ENCODE measurements at regions not wholly inside any gene's neighbourhood (a gene's known extent, or its start where the extent isn't known, plus 50 kb on each side); places are given as distances from the start of the nearest gene placed in this dataset.

- DNase-seq, result no peak
These were observed 95.8 kb downstream of the PERP start for GRCh38 chr6:138011413-138011812.

- DNase-seq, result no peak
These were observed 94.5 kb downstream of the PERP start for GRCh38 chr6:138012682-138013081.

- no peak for DNase-seq
These were observed 93.3 kb downstream of the PERP start for GRCh38 chr6:138013959-138014358.

GRCh38 chr6:138017166-138017757, 90.0 kb downstream of the PERP start:
- DNase-seq, result no peak

GRCh38 chr6:138018297-138018696, 88.9 kb downstream of the PERP start:
- DNase-seq, result no peak

GRCh38 chr6:138025528-138025978, 81.7 kb downstream of the PERP start:
- DNase-seq, result no peak

- DNase-seq, result no peak
These were observed 80.9 kb downstream of the PERP start for GRCh38 chr6:138026342-138026741.

- no peak for DNase-seq
These were observed 78.3 kb downstream of the PERP start for GRCh38 chr6:138028893-138029292.

GRCh38 chr6:138030872-138031271, 76.3 kb downstream of the PERP start:
- no peak for DNase-seq

- no peak for DNase-seq
These were observed 75.8 kb downstream of the PERP start for GRCh38 chr6:138031417-138031816.

GRCh38 chr6:138031850-138032249, 75.4 kb downstream of the PERP start:
- DNase-seq, result no peak

GRCh38 chr6:138032571-138032970, 74.6 kb downstream of the PERP start:
- DNase-seq, result no peak

GRCh38 chr6:138034229-138034628, 73.0 kb downstream of the PERP start:
- DNase-seq, result no peak

- DNase-seq, result no peak
These were observed 72.1 kb downstream of the PERP start for GRCh38 chr6:138035070-138035469.

GRCh38 chr6:138036111-138036510, 71.1 kb downstream of the PERP start:
- no peak for DNase-seq

- DNase-seq, result no peak
These were observed 70.2 kb downstream of the PERP start for GRCh38 chr6:138037009-138037504.

- DNase-seq, result no peak
These were observed 68.9 kb downstream of the PERP start for GRCh38 chr6:138038142-138038870.
